H9 (cell line): ENCODE measurements at regions not wholly inside any gene's neighbourhood (a gene's known extent, or its start where the extent isn't known, plus 50 kb on each side); places are given as distances from the start of the nearest gene placed in this dataset.

Experiments used
- DNase-seq: peaks from one replicate; pipeline ENCODE4 v3.0.0-alpha.2; 2017
- H2AFZ ChIP-seq: one replicate; pipeline ENCODE4 v1.6.1; 2013; ENCODE audit warnings: mild to moderate bottlenecking, low read length, control low read depth, moderate library complexity
- H2AK5ac ChIP-seq: 2 replicates; pipeline ENCODE4 v1.6.1; 2013; ENCODE audit warnings: low read length, control low read depth, mixed read lengths; ENCODE audit not compliant: insufficient read length
- H2BK120ac ChIP-seq: one replicate; pipeline ENCODE4 v1.6.1; 2013; ENCODE audit warnings: low read depth, mild to moderate bottlenecking, low read length, control low read depth, inconsistent platforms; ENCODE audit not compliant: poor library complexity, severe bottlenecking
- H2BK12ac ChIP-seq: 2 replicates; pipeline ENCODE4 v1.6.1; 2013; ENCODE audit warnings: low read length, control low read depth, mixed read lengths, low read depth; ENCODE audit not compliant: insufficient read length
- H2BK15ac ChIP-seq: 2 replicates; pipeline ENCODE4 v1.6.1; 2013; ENCODE audit warnings: low read depth, low read length, control low read depth
- H2BK20ac ChIP-seq: one replicate; pipeline ENCODE4 v1.6.1; 2013; ENCODE audit warnings: low read depth, mild to moderate bottlenecking, low read length, control low read depth, inconsistent platforms; ENCODE audit not compliant: poor library complexity, severe bottlenecking
- H2BK5ac ChIP-seq: 2 replicates; pipeline ENCODE4 v1.6.1; 2013; ENCODE audit warnings: low read length, control low read depth, mixed read lengths; ENCODE audit not compliant: insufficient read length
- H3K14ac ChIP-seq: 2 replicates; pipeline ENCODE4 v1.6.1; 2013; ENCODE audit warnings: low read length, control low read depth; ENCODE audit not compliant: insufficient read depth
- H3K18ac ChIP-seq: 2 replicates; pipeline ENCODE4 v1.6.1; 2013; ENCODE audit warnings: low read depth, mild to moderate bottlenecking, mixed read lengths, low read length, control low read depth; ENCODE audit not compliant: insufficient read length
- H3K23ac ChIP-seq: 2 replicates; pipeline ENCODE4 v1.6.1; 2013; ENCODE audit warnings: low read length, control low read depth, mixed read lengths, low read depth; ENCODE audit not compliant: insufficient read length
- H3K23me2 ChIP-seq: 2 replicates; pipeline ENCODE4 v1.6.1; 2013; ENCODE audit warnings: low read depth, mild to moderate bottlenecking, mixed read lengths, low read length, control low read depth; ENCODE audit not compliant: insufficient read length, poor library complexity, severe bottlenecking
- H3K27ac ChIP-seq: 2 replicates; pipeline ENCODE4 v1.5.1; 2013; ENCODE audit warnings: low read length, control low read depth, mixed read lengths, low read depth; ENCODE audit not compliant: insufficient read length
- H3K27me3 ChIP-seq: 2 replicates; pipeline ENCODE4 v1.6.1; 2013; ENCODE audit warnings: low read length, control low read depth, inconsistent platforms; ENCODE audit not compliant: insufficient read depth
- H3K4ac ChIP-seq: 2 replicates; pipeline ENCODE4 v1.6.1; 2013; ENCODE audit warnings: low read depth, mild to moderate bottlenecking, control low read depth, inconsistent platforms, low read length, moderate library complexity
- H3K4me1 ChIP-seq: 2 replicates; pipeline ENCODE4 v1.6.1; 2013; ENCODE audit warnings: low read length, control low read depth, inconsistent platforms; ENCODE audit not compliant: insufficient read depth
- H3K4me2 ChIP-seq: 2 replicates; pipeline ENCODE4 v1.6.1; 2013; ENCODE audit warnings: low read length, control low read depth, mixed read lengths; ENCODE audit not compliant: insufficient read length, insufficient read depth
- H3K56ac ChIP-seq: 2 replicates; pipeline ENCODE4 v1.6.1; 2013; ENCODE audit warnings: low read depth, mild to moderate bottlenecking, mixed read lengths, low read length, control low read depth; ENCODE audit not compliant: insufficient read length
- H3K79me1 ChIP-seq: 2 replicates; pipeline ENCODE4 v1.6.1; 2013; ENCODE audit warnings: low read depth, mild to moderate bottlenecking, moderate library complexity, low read length, control low read depth, inconsistent platforms; ENCODE audit not compliant: insufficient read depth, poor library complexity, severe bottlenecking
- H3K79me2 ChIP-seq: 2 replicates; pipeline ENCODE4 v1.6.1; 2013; ENCODE audit warnings: low read length, control low read depth, inconsistent platforms; ENCODE audit not compliant: insufficient read depth
- H3K9ac ChIP-seq: 2 replicates; pipeline ENCODE4 v1.6.1; 2013; ENCODE audit warnings: low read length, control low read depth, mixed read lengths; ENCODE audit not compliant: insufficient read length; ENCODE audit errors: extremely low read depth
- H3K9me3 ChIP-seq: one replicate; pipeline ENCODE4 v1.6.1; 2013; ENCODE audit warnings: low read depth, low read length, inconsistent platforms; ENCODE audit not compliant: control insufficient read depth
- H3T11ph ChIP-seq: one replicate; pipeline ENCODE4 v1.6.1; 2013; ENCODE audit warnings: mild to moderate bottlenecking, low read length, control low read depth, inconsistent platforms
- H4K20me1 ChIP-seq: one replicate; pipeline ENCODE4 v1.6.1; 2013; ENCODE audit not compliant: control insufficient read depth, insufficient read length, insufficient read depth
- H4K5ac ChIP-seq: 2 replicates; pipeline ENCODE4 v1.6.1; 2013; ENCODE audit warnings: low read depth, mild to moderate bottlenecking, mixed read lengths, low read length, control low read depth; ENCODE audit not compliant: insufficient read length
- H4K8ac ChIP-seq: replicated peaks from 2 replicates; pipeline ENCODE4 v1.6.1; 2013; ENCODE audit warnings: low read length, control low read depth, mixed read lengths, low read depth; ENCODE audit not compliant: insufficient read length
- H4K91ac ChIP-seq: 2 replicates; pipeline ENCODE4 v1.6.1; 2013; ENCODE audit warnings: low read depth, mild to moderate bottlenecking, moderate library complexity, mixed read lengths, low read length, control low read depth; ENCODE audit not compliant: insufficient read length
- H3K27ac Mint-ChIP-seq, 3 experiments: 2 replicates in 2 of 3; 3 replicates in 1 of 3; pipeline ENCODE4 v1.8.0; 2020 to 2021; ENCODE audit warnings: mixed read lengths in 3 of 3, mild to moderate bottlenecking in 1 of 3, moderate library complexity in 1 of 3
- H3K27me3 Mint-ChIP-seq: 2 replicates; pipeline ENCODE4 v1.8.0; 2021; ENCODE audit warnings: low read depth, mild to moderate bottlenecking, moderate library complexity, mixed read lengths
- H3K36me3 Mint-ChIP-seq, 3 experiments: 2 replicates in 2 of 3; 3 replicates in 1 of 3; pipeline ENCODE4 v1.8.0; 2020 to 2021; ENCODE audit warnings: low read depth in 3 of 3, mixed read lengths in 3 of 3; ENCODE audit not compliant: insufficient read depth in 1 of 3
- H3K4me1 Mint-ChIP-seq, 2 experiments: 2 replicates each; pipeline ENCODE4 v1.8.0; 2020; ENCODE audit warnings: mixed read lengths in 2 of 2
- H3K4me3 Mint-ChIP-seq, 2 experiments: 2 replicates in 1 of 2; 3 replicates in 1 of 2; pipeline ENCODE4 v1.8.0; 2020 to 2021; ENCODE audit warnings: mild to moderate bottlenecking in 2 of 2, mixed read lengths in 2 of 2, moderate library complexity in 1 of 2
- H3K9me3 Mint-ChIP-seq, 2 experiments: 2 replicates in 1 of 2; 3 replicates in 1 of 2; pipeline ENCODE4 v1.8.0; 2020; ENCODE audit warnings: mild to moderate bottlenecking in 2 of 2, mixed read lengths in 2 of 2, moderate library complexity in 1 of 2
- WGBS: extraction: QIAGEN DNeasy Blood & Tissue Kit; methylation state at CpG from one replicate; pipeline ENCODE4 v1.1.7; 2013; ENCODE audit warnings: missing lambda C conversion rate, low lambda C conversion rate, mixed read lengths; ENCODE audit not compliant: insufficient read length; ENCODE audit errors: extremely low coverage; 5-methylcytosine and 5-hydroxymethylcytosine counted together
- TF ChIP-seq, protein P1 (sequence below): fragments of 200-600 bp; sonication (generic); conservative IDR thresholded peaks from 3 replicates; pipeline ENCODE4 v1.8.0; 2021; ENCODE audit warnings: antibody characterized with exemption, mild to moderate bottlenecking

DNA sequence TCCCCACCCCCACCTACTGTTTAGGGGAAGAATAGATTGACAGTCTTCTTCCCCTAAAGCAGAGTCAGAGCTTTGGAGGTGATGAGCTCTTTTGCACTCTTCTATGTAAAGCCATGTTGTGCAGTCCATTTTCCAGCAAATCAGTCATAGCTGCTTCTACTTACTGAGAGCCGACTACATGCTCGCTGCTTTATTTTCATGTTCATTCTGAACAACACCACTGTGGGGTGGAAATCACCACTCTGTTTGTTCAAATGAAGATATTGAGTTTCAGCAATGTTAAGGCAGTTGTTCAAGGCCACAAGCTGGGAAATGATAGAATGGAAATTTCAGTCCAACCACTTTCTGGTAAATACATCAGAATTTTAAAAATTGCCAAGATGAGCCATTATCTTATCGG lies 88.3 kb downstream of the INSIG2 start:
- Histone ChIP-seq H2AFZ (no peak overlapping the region), H2BK5ac (no peak overlapping the region), H3K79me2 (no peaks in the 10 kb centered on the region), H2AK5ac (no peak overlapping the region), H3K23me2 (no peaks in the 10 kb centered on the region), H3K14ac (no peak overlapping the region), H2BK20ac (no peak overlapping the region), H3K18ac (no peak overlapping the region), H4K5ac (no peak overlapping the region), H3K56ac (no peak overlapping the region), H2BK12ac (no peak overlapping the region), H3K4ac (no peak overlapping the region), H4K8ac (no peak overlapping the region), H3T11ph (no peak overlapping the region), H3K9ac (no peak overlapping the region), H2BK120ac (no peak overlapping the region), H3K4me2 (no peak overlapping the region), H3K9me3 (no peaks in the 10 kb centered on the region), H4K91ac (no peak overlapping the region), H3K23ac (no peak overlapping the region), H3K27ac (no peak overlapping the region), H2BK15ac (no peak overlapping the region), H4K20me1 (no peaks in the 10 kb centered on the region), H3K27me3 (no peaks in the 10 kb centered on the region), H3K4me1 (no peaks in the 10 kb centered on the region), H3K79me1 (no peaks in the 10 kb centered on the region)
- no peak overlapping the region for H3K4me3 Mint-ChIP-seq
- peaks cover 0 to 6% of the 10 kb centered on the region in 2 experiments; a peak in 3 of 4 replicates for H3K4me1 Mint-ChIP-seq
- no peak for DNase-seq
- H3K36me3 Mint-ChIP-seq: no peaks in the 10 kb centered on the region; a peak in 1 of 7 replicates
- H3K27ac Mint-ChIP-seq: no peak overlapping the region
- peaks cover 6% of the 10 kb centered on the region for H3K27me3 Mint-ChIP-seq
- no peaks in the 10 kb centered on the region for H3K9me3 Mint-ChIP-seq
- no CpG with 5 or more reads among the region's 3 CpGs for WGBS
- TF ChIP-seq, protein P1, sequence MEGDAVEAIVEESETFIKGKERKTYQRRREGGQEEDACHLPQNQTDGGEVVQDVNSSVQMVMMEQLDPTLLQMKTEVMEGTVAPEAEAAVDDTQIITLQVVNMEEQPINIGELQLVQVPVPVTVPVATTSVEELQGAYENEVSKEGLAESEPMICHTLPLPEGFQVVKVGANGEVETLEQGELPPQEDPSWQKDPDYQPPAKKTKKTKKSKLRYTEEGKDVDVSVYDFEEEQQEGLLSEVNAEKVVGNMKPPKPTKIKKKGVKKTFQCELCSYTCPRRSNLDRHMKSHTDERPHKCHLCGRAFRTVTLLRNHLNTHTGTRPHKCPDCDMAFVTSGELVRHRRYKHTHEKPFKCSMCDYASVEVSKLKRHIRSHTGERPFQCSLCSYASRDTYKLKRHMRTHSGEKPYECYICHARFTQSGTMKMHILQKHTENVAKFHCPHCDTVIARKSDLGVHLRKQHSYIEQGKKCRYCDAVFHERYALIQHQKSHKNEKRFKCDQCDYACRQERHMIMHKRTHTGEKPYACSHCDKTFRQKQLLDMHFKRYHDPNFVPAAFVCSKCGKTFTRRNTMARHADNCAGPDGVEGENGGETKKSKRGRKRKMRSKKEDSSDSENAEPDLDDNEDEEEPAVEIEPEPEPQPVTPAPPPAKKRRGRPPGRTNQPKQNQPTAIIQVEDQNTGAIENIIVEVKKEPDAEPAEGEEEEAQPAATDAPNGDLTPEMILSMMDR: no peak
